Renal pelvis (tissue), 1 donor: ENCODE measurements at regions not wholly inside any gene's neighbourhood (a gene's known extent, or its start where the extent isn't known, plus 50 kb on each side); places are given as distances from the start of the nearest gene placed in this dataset.
"Not testable (repeated sequence)": the region's sequence is repeated elsewhere in the genome, so short reads cannot be mapped to it uniquely, and the experiment has no call there.

Source experiments
- DNase-seq: peaks from one replicate; pipeline ENCODE4 v3.0.0-alpha.2; 2013

- no peak for DNase-seq
Measured at GRCh38 chr14:105898482-105899010, 372.2 kb downstream of the TMEM121 start.

GRCh38 chr14:105899071-105899641 is 372.8 kb downstream of the TMEM121 start:
- DNase-seq: no peak

- DNase-seq: no peak
Measured at GRCh38 chr14:105899657-105900397, 373.4 kb downstream of the TMEM121 start.

GRCh38 chr14:105900398-105901160 is 374.2 kb downstream of the TMEM121 start:
- no peak for DNase-seq

GRCh38 chr14:105901226-105901625 is 374.8 kb downstream of the TMEM121 start:
- no peak for DNase-seq

GRCh38 chr14:105902131-105902898 is 375.9 kb downstream of the TMEM121 start:
- no peak for DNase-seq

- DNase-seq: not testable (repeated sequence)
Measured at GRCh38 chr14:105902899-105903165, 376.4 kb downstream of the TMEM121 start.

GRCh38 chr14:105903971-105904370 is 377.6 kb downstream of the TMEM121 start:
- DNase-seq: no peak

- DNase-seq: no peak
Measured at GRCh38 chr14:105904379-105904778, 378.0 kb downstream of the TMEM121 start.

- no peak for DNase-seq
Measured at GRCh38 chr14:105905456-105905855, 379.1 kb downstream of the TMEM121 start.

GRCh38 chr14:105907276-105907675 is 380.9 kb downstream of the TMEM121 start:
- no peak for DNase-seq

- DNase-seq: no peak
Measured at GRCh38 chr14:105908006-105908405, 381.6 kb downstream of the TMEM121 start.

GRCh38 chr14:105908481-105908911 is 382.1 kb downstream of the TMEM121 start:
- DNase-seq: no peak

GRCh38 chr14:105909046-105909827 is 382.9 kb downstream of the TMEM121 start:
- no peak for DNase-seq

GRCh38 chr14:105909828-105910120 is 383.4 kb downstream of the TMEM121 start:
- DNase-seq: not testable (repeated sequence)

- DNase-seq: no peak
Measured at GRCh38 chr14:105910426-105910825, 384.0 kb downstream of the TMEM121 start.

- no peak for DNase-seq
Measured at GRCh38 chr14:105911006-105911847, 384.8 kb downstream of the TMEM121 start.

GRCh38 chr14:105911848-105912292 is 385.5 kb downstream of the TMEM121 start:
- DNase-seq: not testable (repeated sequence)

GRCh38 chr14:105912641-105913180 is 386.3 kb downstream of the TMEM121 start:
- no peak for DNase-seq

- DNase-seq: no peak
Measured at GRCh38 chr14:105913221-105913620, 386.8 kb downstream of the TMEM121 start.
